BLaER1 treated with 17β-estradiol and CSF1 and Interleukin-3, amounts not matched to agents 10 nM and 100 nM (cell line): ENCODE measurements at regions not wholly inside any gene's neighbourhood (a gene's known extent, or its start where the extent isn't known, plus 50 kb on each side); places are given as distances from the start of the nearest gene placed in this dataset.
"Not testable (repeated sequence)": the region's sequence is repeated elsewhere in the genome, so short reads cannot be mapped to it uniquely, and the experiment has no call there.

Source experiments
- H3K27ac ChIP-seq, 11 experiments: shearing (Covaris generic); formaldehyde crosslinking; 2 replicates each; pipeline ENCODE4 v1.8.1; 2022
- H3K27me3 ChIP-seq, 11 experiments: shearing (Covaris generic); formaldehyde crosslinking; 2 replicates each; pipeline ENCODE4 v1.8.1; 2022
- H3K36me3 ChIP-seq, 11 experiments: shearing (Covaris generic); formaldehyde crosslinking; 2 replicates each; pipeline ENCODE4 v1.8.1; 2022
- H3K4me1 ChIP-seq, 10 experiments: shearing (Covaris generic); formaldehyde crosslinking; 2 replicates each; pipeline ENCODE4 v1.8.1; 2022
- H3K4me2 ChIP-seq, 11 experiments: shearing (Covaris generic); formaldehyde crosslinking; 2 replicates each; pipeline ENCODE4 v1.8.1; 2022
- H3K4me3 ChIP-seq, 10 experiments: shearing (Covaris generic); formaldehyde crosslinking; 2 replicates each; pipeline ENCODE4 v1.8.1; 2022
- H3K9ac ChIP-seq, 11 experiments: shearing (Covaris generic); formaldehyde crosslinking; 2 replicates each; pipeline ENCODE4 v1.8.1; 2022
- H3K9me3 ChIP-seq, 11 experiments: shearing (Covaris generic); formaldehyde crosslinking; replicated peaks in 1 of 11; 2 replicates each; pipeline ENCODE4 v1.8.1; 2022
- H4K20me1 ChIP-seq, 11 experiments: shearing (Covaris generic); formaldehyde crosslinking; 2 replicates each; pipeline ENCODE4 v1.8.1; 2022
- Cebpa-rat ChIP-seq, 11 experiments: shearing (Covaris generic); IDR thresholded peaks; 2 replicates each; pipeline ENCODE4 v1.8.1; 2022

- H3K9me3 ChIP-seq: peaks cover 0 to 25% (median 10%) of the 10 kb centered on the region in 11 experiments; a peak in 14 of 22 replicates
- H3K4me2 ChIP-seq: peak overlapping the region in 7 of 11 experiments; percentile 0 to 50 (median 17); a peak in 7 of 22 replicates
- H3K36me3 ChIP-seq: no peaks in the 10 kb centered on the region
- no peak overlapping the region for H3K4me3 ChIP-seq
- H3K9ac ChIP-seq: no peak overlapping the region
- no peaks in the 10 kb centered on the region for H4K20me1 ChIP-seq
- H3K27ac ChIP-seq: no peak overlapping the region
- H3K4me1 ChIP-seq: peaks cover 13 to 30% (median 24%) of the 10 kb centered on the region in 10 experiments
- no peaks in the 10 kb centered on the region for H3K27me3 ChIP-seq
- no peak for TF ChIP-seq Cebpa-rat (IDR thresholded peaks at IDR 0.05)
Observed at GRCh38 chr13:40026741-40027140, 371.3 kb downstream of the COG6 start.

GRCh38 chr13:40028446-40028845, 373.0 kb downstream of the COG6 start:
- no peak overlapping the region for H3K9ac ChIP-seq
- no peak overlapping the region for H3K27ac ChIP-seq
- no peak overlapping the region for H3K4me3 ChIP-seq
- TF ChIP-seq Cebpa-rat (IDR thresholded peaks at IDR 0.05): no peak
- H3K4me2 ChIP-seq: no peak overlapping the region
- no peaks in the 10 kb centered on the region for H4K20me1 ChIP-seq
- no peaks in the 10 kb centered on the region for H3K27me3 ChIP-seq
- peaks cover 5 to 28% (median 10%) of the 10 kb centered on the region in 11 experiments; a peak in 14 of 22 replicates for H3K9me3 ChIP-seq
- H3K4me1 ChIP-seq: peaks cover 13 to 30% (median 24%) of the 10 kb centered on the region in 10 experiments
- no peaks in the 10 kb centered on the region for H3K36me3 ChIP-seq

- no peaks in the 10 kb centered on the region for H3K27me3 ChIP-seq
- H3K4me2 ChIP-seq: peak overlapping the region in 10 of 11 experiments; percentile 23 to 74 (median 58); a peak in 19 of 22 replicates
- no peaks in the 10 kb centered on the region for H3K36me3 ChIP-seq
- no peak overlapping the region for H3K9ac ChIP-seq
- H4K20me1 ChIP-seq: no peaks in the 10 kb centered on the region
- H3K9me3 ChIP-seq: peaks cover 5 to 28% (median 10%) of the 10 kb centered on the region in 11 experiments; a peak in 14 of 22 replicates
- no peak for TF ChIP-seq Cebpa-rat (IDR thresholded peaks at IDR 0.05)
- no peak overlapping the region for H3K4me3 ChIP-seq
- H3K4me1 ChIP-seq: peaks cover 13 to 29% (median 24%) of the 10 kb centered on the region in 10 experiments
- H3K27ac ChIP-seq: peak overlapping the region in 2 of 11 experiments; percentile 9 to 26; a peak in 1 of 22 replicates
Observed at GRCh38 chr13:40031031-40031430, 375.6 kb downstream of the COG6 start.

GRCh38 chr13:40039061-40039460, 383.6 kb downstream of the COG6 start:
- Histone ChIP-seq H3K27me3 (no peaks in the 10 kb centered on the region), H4K20me1 (no peaks in the 10 kb centered on the region), H3K9me3 (peaks cover 0 to 15% (median 12%) of the 10 kb centered on the region in 11 experiments; a peak in 16 of 22 replicates), H3K36me3 (no peaks in the 10 kb centered on the region), H3K4me1 (peaks cover 0 to 10% (median 0%) of the 10 kb centered on the region in 10 experiments; a peak in 5 of 20 replicates), H3K27ac (no peak overlapping the region), H3K4me2 (no peak overlapping the region), H3K9ac (no peak overlapping the region), H3K4me3 (no peak overlapping the region)
- TF ChIP-seq Cebpa-rat (IDR thresholded peaks at IDR 0.05): no peak

GRCh38 chr13:40042991-40043390, 387.5 kb downstream of the COG6 start:
- no peak overlapping the region for H3K27ac ChIP-seq
- H4K20me1 ChIP-seq: no peaks in the 10 kb centered on the region
- no peaks in the 10 kb centered on the region for H3K36me3 ChIP-seq
- H3K4me3 ChIP-seq: no peak overlapping the region
- H3K4me1 ChIP-seq: no peaks in the 10 kb centered on the region
- H3K4me2 ChIP-seq: no peak overlapping the region
- TF ChIP-seq Cebpa-rat (IDR thresholded peaks at IDR 0.05): no peak
- H3K27me3 ChIP-seq: no peaks in the 10 kb centered on the region
- H3K9ac ChIP-seq: no peak overlapping the region
- peaks cover 0 to 15% (median 12%) of the 10 kb centered on the region in 11 experiments; a peak in 16 of 22 replicates for H3K9me3 ChIP-seq

- no peak for TF ChIP-seq Cebpa-rat (IDR thresholded peaks at IDR 0.05)
- Histone ChIP-seq H3K27ac (no peak overlapping the region), H3K4me2 (no peak overlapping the region), H3K27me3 (no peaks in the 10 kb centered on the region), H3K4me1 (no peaks in the 10 kb centered on the region), H3K9me3 (peaks cover 0 to 15% (median 12%) of the 10 kb centered on the region in 11 experiments; a peak in 16 of 22 replicates), H3K4me3 (no peak overlapping the region), H3K9ac (no peak overlapping the region), H4K20me1 (no peaks in the 10 kb centered on the region), H3K36me3 (no peaks in the 10 kb centered on the region)
Observed at GRCh38 chr13:40043764-40044163, 388.3 kb downstream of the COG6 start.

- Histone ChIP-seq H3K27ac (no peak overlapping the region), H3K4me3 (no peak overlapping the region), H3K9ac (no peak overlapping the region), H4K20me1 (no peaks in the 10 kb centered on the region), H3K4me2 (no peak overlapping the region), H3K27me3 (no peaks in the 10 kb centered on the region), H3K36me3 (no peaks in the 10 kb centered on the region), H3K9me3 (no peaks in the 10 kb centered on the region), H3K4me1 (no peaks in the 10 kb centered on the region)
- no peak for TF ChIP-seq Cebpa-rat (IDR thresholded peaks at IDR 0.05)
Observed at GRCh38 chr13:40047322-40047771, 391.9 kb downstream of the COG6 start.

GRCh38 chr13:40048551-40048950, 393.1 kb downstream of the COG6 start:
- Histone ChIP-seq H4K20me1 (no peaks in the 10 kb centered on the region), H3K36me3 (no peaks in the 10 kb centered on the region), H3K9me3 (peaks cover 0 to 1% (median 0%) of the 10 kb centered on the region in 11 experiments; a peak in 1 of 22 replicates), H3K4me3 (no peak overlapping the region), H3K4me2 (no peak overlapping the region), H3K27ac (no peak overlapping the region), H3K9ac (no peak overlapping the region), H3K4me1 (no peaks in the 10 kb centered on the region), H3K27me3 (no peaks in the 10 kb centered on the region)
- TF ChIP-seq Cebpa-rat (IDR thresholded peaks at IDR 0.05): no peak

- peaks cover 0 to 6% (median 0%) of the 10 kb centered on the region in 11 experiments; a peak in 2 of 22 replicates for H3K9me3 ChIP-seq
- no peaks in the 10 kb centered on the region for H3K36me3 ChIP-seq
- H3K27ac ChIP-seq: no peak overlapping the region
- no peak overlapping the region for H3K4me2 ChIP-seq
- H3K9ac ChIP-seq: no peak overlapping the region
- no peaks in the 10 kb centered on the region for H4K20me1 ChIP-seq
- no peaks in the 10 kb centered on the region for H3K27me3 ChIP-seq
- no peaks in the 10 kb centered on the region for H3K4me1 ChIP-seq
- no peak for TF ChIP-seq Cebpa-rat (IDR thresholded peaks at IDR 0.05)
- no peak overlapping the region for H3K4me3 ChIP-seq
Observed at GRCh38 chr13:40052954-40053353, 397.5 kb downstream of the COG6 start.

- Histone ChIP-seq H3K27me3 (no peaks in the 10 kb centered on the region), H3K9me3 (peaks cover 0 to 6% (median 0%) of the 10 kb centered on the region in 11 experiments; a peak in 2 of 22 replicates), H3K27ac (no peak overlapping the region), H3K4me3 (no peak overlapping the region), H4K20me1 (no peaks in the 10 kb centered on the region), H3K4me2 (no peak overlapping the region), H3K36me3 (no peaks in the 10 kb centered on the region), H3K9ac (no peak overlapping the region), H3K4me1 (no peaks in the 10 kb centered on the region)
- no peak for TF ChIP-seq Cebpa-rat (IDR thresholded peaks at IDR 0.05)
Observed at GRCh38 chr13:40053401-40053800, 397.9 kb downstream of the COG6 start.

- H3K4me2 ChIP-seq, H3K9me3 ChIP-seq, H4K20me1 ChIP-seq, H3K36me3 ChIP-seq, H3K27ac ChIP-seq, H3K4me1 ChIP-seq, H3K9ac ChIP-seq, H3K27me3 ChIP-seq, H3K4me3 ChIP-seq: not testable (repeated sequence)
Observed at GRCh38 chr13:40054422-40054821, 399.0 kb downstream of the COG6 start.
